HCT116 (cell line): ENCODE measurements at regions not wholly inside any gene's neighbourhood (a gene's known extent, or its start where the extent isn't known, plus 50 kb on each side); places are given as distances from the start of the nearest gene placed in this dataset.

Source experiments
- CBX3 ChIP-seq: IDR thresholded peaks from 2 replicates; pipeline ENCODE4 v1.6.1; 2012; ENCODE audit warnings: low read depth
- EZH2 ChIP-seq: fragments of 200-600 bp; sonication (generic); IDR thresholded peaks from 2 replicates; pipeline ENCODE4 v1.6.1; 2017; ENCODE audit warnings: antibody characterized with exemption, mixed run types
- EZH2phosphoT487 ChIP-seq: fragments of 200-600 bp; IDR thresholded peaks from 2 replicates; pipeline ENCODE4 v1.6.1; 2018; ENCODE audit warnings: antibody characterized with exemption, borderline replicate concordance
- FOSL1 ChIP-seq: IDR thresholded peaks from 2 replicates; pipeline ENCODE4 v1.6.1; 2012; ENCODE audit warnings: low read depth
- JUND ChIP-seq: IDR thresholded peaks from 2 replicates; pipeline ENCODE4 v1.6.1; 2012
- POLR2A ChIP-seq: IDR thresholded peaks from 2 replicates; pipeline ENCODE4 v1.7.0; 2011; ENCODE audit warnings: borderline replicate concordance; ENCODE audit not compliant: insufficient read depth, insufficient read length; ENCODE audit errors: extremely low read depth
- RAD21 ChIP-seq: IDR thresholded peaks from 2 replicates; pipeline ENCODE4 v1.6.1; 2012; ENCODE audit warnings: low read depth, mild to moderate bottlenecking
- SIN3A ChIP-seq: IDR thresholded peaks from 2 replicates; pipeline ENCODE4 v1.6.1; 2012; ENCODE audit warnings: low read depth
- ZFX ChIP-seq: fragments of 450-650 bp; IDR thresholded peaks from 2 replicates; pipeline ENCODE4 v1.6.1; 2017
- TF ChIP-seq, protein P1 (sequence below): IDR thresholded peaks from 2 replicates; pipeline ENCODE4 v1.6.1; 2012; ENCODE audit warnings: low read depth
- TF ChIP-seq, protein P2 (sequence below), 3 experiments: fragments of 200-600 bp in 1 of 3; sonication (generic) in 1 of 3; IDR thresholded peaks in 2 of 3; conservative IDR thresholded peaks in 1 of 3; 2 replicates each; pipeline ENCODE4 v1.5.1; 2012 to 2017; ENCODE audit warnings: low read depth in 2 of 3, low read length in 2 of 3, antibody characterized with exemption in 1 of 3, borderline replicate concordance in 1 of 3, control low read depth in 1 of 3, mild to moderate bottlenecking in 1 of 3, mixed read lengths in 1 of 3, mixed run types in 1 of 3, moderate library complexity in 1 of 3; ENCODE audit not compliant: insufficient read depth in 1 of 3
- TF ChIP-seq, protein P3 (sequence below): IDR thresholded peaks from 2 replicates; pipeline ENCODE4 v1.6.1; 2012

DNA sequence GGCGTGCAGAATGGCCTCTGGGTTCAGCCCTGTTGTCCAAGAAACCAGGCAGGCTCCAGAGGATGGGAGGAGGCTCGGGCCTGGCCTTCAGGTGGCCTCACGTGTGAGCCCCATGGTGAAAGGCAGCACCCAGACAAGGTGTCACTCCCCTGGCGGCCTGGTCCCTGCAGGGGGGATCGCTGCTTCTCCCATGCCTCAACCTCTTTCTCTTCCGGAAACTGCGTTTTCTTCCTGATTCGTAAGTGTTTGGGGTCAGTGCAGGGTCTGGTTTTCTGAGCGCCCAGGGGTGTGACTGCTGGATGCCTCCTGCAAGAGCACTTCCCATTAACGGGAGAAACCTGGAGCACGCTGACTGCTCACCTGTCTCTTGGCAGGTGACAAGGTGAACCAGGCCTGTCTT, 70.0 kb upstream of the CIBAR2 start:
- no peak for TF ChIP-seq JUND
- no peak for TF ChIP-seq CBX3
- TF ChIP-seq EZH2, result no peak
- TF ChIP-seq RAD21, result no peak
- no peak for TF ChIP-seq FOSL1
- no peak for TF ChIP-seq SIN3A
- TF ChIP-seq, protein P1, sequence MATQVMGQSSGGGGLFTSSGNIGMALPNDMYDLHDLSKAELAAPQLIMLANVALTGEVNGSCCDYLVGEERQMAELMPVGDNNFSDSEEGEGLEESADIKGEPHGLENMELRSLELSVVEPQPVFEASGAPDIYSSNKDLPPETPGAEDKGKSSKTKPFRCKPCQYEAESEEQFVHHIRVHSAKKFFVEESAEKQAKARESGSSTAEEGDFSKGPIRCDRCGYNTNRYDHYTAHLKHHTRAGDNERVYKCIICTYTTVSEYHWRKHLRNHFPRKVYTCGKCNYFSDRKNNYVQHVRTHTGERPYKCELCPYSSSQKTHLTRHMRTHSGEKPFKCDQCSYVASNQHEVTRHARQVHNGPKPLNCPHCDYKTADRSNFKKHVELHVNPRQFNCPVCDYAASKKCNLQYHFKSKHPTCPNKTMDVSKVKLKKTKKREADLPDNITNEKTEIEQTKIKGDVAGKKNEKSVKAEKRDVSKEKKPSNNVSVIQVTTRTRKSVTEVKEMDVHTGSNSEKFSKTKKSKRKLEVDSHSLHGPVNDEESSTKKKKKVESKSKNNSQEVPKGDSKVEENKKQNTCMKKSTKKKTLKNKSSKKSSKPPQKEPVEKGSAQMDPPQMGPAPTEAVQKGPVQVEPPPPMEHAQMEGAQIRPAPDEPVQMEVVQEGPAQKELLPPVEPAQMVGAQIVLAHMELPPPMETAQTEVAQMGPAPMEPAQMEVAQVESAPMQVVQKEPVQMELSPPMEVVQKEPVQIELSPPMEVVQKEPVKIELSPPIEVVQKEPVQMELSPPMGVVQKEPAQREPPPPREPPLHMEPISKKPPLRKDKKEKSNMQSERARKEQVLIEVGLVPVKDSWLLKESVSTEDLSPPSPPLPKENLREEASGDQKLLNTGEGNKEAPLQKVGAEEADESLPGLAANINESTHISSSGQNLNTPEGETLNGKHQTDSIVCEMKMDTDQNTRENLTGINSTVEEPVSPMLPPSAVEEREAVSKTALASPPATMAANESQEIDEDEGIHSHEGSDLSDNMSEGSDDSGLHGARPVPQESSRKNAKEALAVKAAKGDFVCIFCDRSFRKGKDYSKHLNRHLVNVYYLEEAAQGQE, result no peak
- TF ChIP-seq, protein P2, sequence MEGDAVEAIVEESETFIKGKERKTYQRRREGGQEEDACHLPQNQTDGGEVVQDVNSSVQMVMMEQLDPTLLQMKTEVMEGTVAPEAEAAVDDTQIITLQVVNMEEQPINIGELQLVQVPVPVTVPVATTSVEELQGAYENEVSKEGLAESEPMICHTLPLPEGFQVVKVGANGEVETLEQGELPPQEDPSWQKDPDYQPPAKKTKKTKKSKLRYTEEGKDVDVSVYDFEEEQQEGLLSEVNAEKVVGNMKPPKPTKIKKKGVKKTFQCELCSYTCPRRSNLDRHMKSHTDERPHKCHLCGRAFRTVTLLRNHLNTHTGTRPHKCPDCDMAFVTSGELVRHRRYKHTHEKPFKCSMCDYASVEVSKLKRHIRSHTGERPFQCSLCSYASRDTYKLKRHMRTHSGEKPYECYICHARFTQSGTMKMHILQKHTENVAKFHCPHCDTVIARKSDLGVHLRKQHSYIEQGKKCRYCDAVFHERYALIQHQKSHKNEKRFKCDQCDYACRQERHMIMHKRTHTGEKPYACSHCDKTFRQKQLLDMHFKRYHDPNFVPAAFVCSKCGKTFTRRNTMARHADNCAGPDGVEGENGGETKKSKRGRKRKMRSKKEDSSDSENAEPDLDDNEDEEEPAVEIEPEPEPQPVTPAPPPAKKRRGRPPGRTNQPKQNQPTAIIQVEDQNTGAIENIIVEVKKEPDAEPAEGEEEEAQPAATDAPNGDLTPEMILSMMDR (IDR thresholded peaks at IDR 0.05 in 2 of 3, conservative IDR thresholded peaks at IDR 0.05 in 1 of 3; ENCODE audit: borderline replicate concordance in 1 of 3, insufficient read depth in 1 of 3, low read depth in 2 of 3, low read length in 2 of 3), result no peak
- TF ChIP-seq, protein P3, sequence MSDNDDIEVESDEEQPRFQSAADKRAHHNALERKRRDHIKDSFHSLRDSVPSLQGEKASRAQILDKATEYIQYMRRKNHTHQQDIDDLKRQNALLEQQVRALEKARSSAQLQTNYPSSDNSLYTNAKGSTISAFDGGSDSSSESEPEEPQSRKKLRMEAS, result no peak
- TF ChIP-seq EZH2phosphoT487, result no peak
- TF ChIP-seq POLR2A, result no peak
- TF ChIP-seq ZFX, result no peak
